HepG2 (cell line): ENCODE measurements at regions not wholly inside any gene's neighbourhood (a gene's known extent, or its start where the extent isn't known, plus 50 kb on each side); places are given as distances from the start of the nearest gene placed in this dataset.

Source experiments
- ATAC-seq: fragments of 200-7000 bp; cut with Tn5 transposase; 3 replicates; pipeline ENCODE4 v1.9.1; 2020; ENCODE audit warnings: mild to moderate bottlenecking, moderate library complexity
- BruUV-seq: library from RNA; stranded (reverse); fragments of 400-500 nt; replicated peaks from 2 replicates; lab custom pipeline; 2021; lab: Mats Ljungman, UMichigan
- CTCF ChIA-PET: fragments of 300-600 bp; formaldehyde crosslinking; extraction: SDS; loops from one replicate; lab custom pipeline; 2021; ENCODE audit warnings: low total read pairs, inconsistent platforms, low intra/inter-chr PET ratio; lab: Yijun Ruan, JAX
- POLR2A ChIA-PET: fragments of 350-600 bp; sonication (Branson Sonifier 250); formaldehyde crosslinking; loops from one replicate; lab custom pipeline; 2020; ENCODE audit warnings: antibody characterized with exemption, inconsistent platforms; lab: Yijun Ruan, JAX
- DNase-seq: peaks from one replicate; pipeline ENCODE4 v3.0.0-alpha.2; 2015; ENCODE audit warnings: low spot score
- FAIRE-seq: peaks from 3 replicates; lab custom pipeline; 2011; peaks lifted over from hg19 to GRCh38; lab: Jason Lieb, UNC
- H2AFZ ChIP-seq: one replicate; pipeline ENCODE4 v1.6.1; 2011; ENCODE audit warnings: low read length, inconsistent platforms
- H3K27ac ChIP-seq: fragments of 300-600 bp; 3 replicates; pipeline ENCODE4 v1.8.0; 2011; ENCODE audit warnings: mixed run types, mild to moderate bottlenecking, mixed read lengths, low read length, inconsistent platforms; ENCODE audit not compliant: insufficient read depth; ENCODE audit errors: extremely low read length
- H3K27me3 ChIP-seq, 2 experiments: fragments of 200-600 bp in 1 of 2; 2 replicates in 1 of 2; 3 replicates in 1 of 2; pipeline versions ENCODE4 v1.6.0 to v1.8.0; 2011; ENCODE audit warnings: low read length in 2 of 2, mild to moderate bottlenecking in 2 of 2, moderate library complexity in 2 of 2, inconsistent platforms in 1 of 2; ENCODE audit not compliant: insufficient read depth in 2 of 2, control insufficient read depth in 1 of 2
- H3K36me3 ChIP-seq, 2 experiments: fragments of 200-600 bp in 1 of 2; replicated peaks in 1 of 2; 2 replicates in 1 of 2; 3 replicates in 1 of 2; pipeline versions ENCODE4 v1.5.1 to v1.8.0; 2011; ENCODE audit warnings: low read length in 2 of 2, inconsistent platforms in 1 of 2; ENCODE audit not compliant: insufficient read depth in 2 of 2, control insufficient read depth in 1 of 2
- H3K4me1 ChIP-seq: 2 replicates; pipeline ENCODE4 v1.5.1; 2012; ENCODE audit warnings: low read length, inconsistent platforms; ENCODE audit not compliant: insufficient read depth
- H3K4me2 ChIP-seq: 2 replicates; pipeline ENCODE4 v1.6.0; 2011; ENCODE audit warnings: low read depth, low read length, inconsistent platforms
- H3K4me3 ChIP-seq, 3 experiments: fragments of 200-600 bp in 1 of 3; sonication (generic), shearing (Covaris generic) in 1 of 3; replicated peaks in 1 of 3; 2 replicates each; pipeline ENCODE4 v1.5.1; 2011 to 2016; ENCODE audit warnings: low read length in 3 of 3, inconsistent platforms in 2 of 3, low read depth in 2 of 3, mild to moderate bottlenecking in 2 of 3, control low read depth in 1 of 3, mixed read lengths in 1 of 3; ENCODE audit not compliant: insufficient read depth in 1 of 3
- H3K79me2 ChIP-seq: one replicate; pipeline ENCODE4 v1.6.1; 2011; ENCODE audit warnings: low read length, inconsistent platforms; ENCODE audit not compliant: insufficient read depth
- H3K9ac ChIP-seq: 2 replicates; pipeline ENCODE4 v1.6.0; 2011; ENCODE audit warnings: mild to moderate bottlenecking, low read depth, low read length, inconsistent platforms; ENCODE audit not compliant: insufficient read depth
- H3K9me3 ChIP-seq: 2 replicates; pipeline ENCODE4 v1.5.1; 2012; ENCODE audit warnings: mild to moderate bottlenecking, low read length
- H4K20me1 ChIP-seq: 2 replicates; pipeline ENCODE4 v1.6.0; 2011; ENCODE audit warnings: inconsistent platforms, mild to moderate bottlenecking, low read length, moderate library complexity; ENCODE audit not compliant: insufficient read depth
- HINFP ChIP-seq: sonication (generic); formaldehyde crosslinking; IDR thresholded peaks from 2 replicates; pipeline ENCODE4 v1.4.0; 2020; ENCODE audit warnings: low read depth, mild to moderate bottlenecking, missing genetic modification reagents
- JUN ChIP-seq: sonication (generic); formaldehyde crosslinking; IDR thresholded peaks from 2 replicates; pipeline ENCODE4 v1.4.0; 2020; ENCODE audit warnings: mild to moderate bottlenecking, missing genetic modification reagents
- KDM3A ChIP-seq: IDR thresholded peaks from 2 replicates; pipeline ENCODE4 v1.6.1; 2018; ENCODE audit warnings: low read depth, missing compliant biosample characterization
- SMC3 ChIP-seq: IDR thresholded peaks from 2 replicates; pipeline ENCODE4 v1.6.1; 2011; ENCODE audit warnings: low read length, improper control_type of control experiment
- ZFX ChIP-seq: sonication (generic); formaldehyde crosslinking; IDR thresholded peaks from 2 replicates; pipeline ENCODE4 v1.4.0; 2020; ENCODE audit warnings: mild to moderate bottlenecking, low read depth, missing genetic modification reagents, moderate library complexity
- ZMYM2 ChIP-seq: sonication (generic); formaldehyde crosslinking; IDR thresholded peaks from 2 replicates; pipeline ENCODE4 v1.8.0; 2022; ENCODE audit warnings: mild to moderate bottlenecking, missing genetic modification reagents
- ZNF160 ChIP-seq: sonication (generic); formaldehyde crosslinking; IDR thresholded peaks from 2 replicates; pipeline ENCODE4 v1.8.0; 2022; ENCODE audit warnings: mild to moderate bottlenecking, inconsistent platforms, missing genetic modification reagents
- ZNF597 ChIP-seq: sonication (generic); formaldehyde crosslinking; IDR thresholded peaks from 2 replicates; pipeline ENCODE4 v1.5.0; 2020; ENCODE audit warnings: missing genetic modification reagents
- ZNF614 ChIP-seq: IDR thresholded peaks from 2 replicates; pipeline ENCODE4 v1.6.1; 2018; ENCODE audit warnings: missing biosample characterization, missing genetic modification reagents, inconsistent platforms, borderline replicate concordance
- ZNF740 ChIP-seq: sonication (generic); formaldehyde crosslinking; IDR thresholded peaks from 2 replicates; pipeline ENCODE4 v1.4.0; 2020; ENCODE audit warnings: missing genetic modification reagents
- WGBS: methylation state at CpG from one replicate; pipeline ENCODE4 v1.1.6; 2017; ENCODE audit warnings: low lambda C conversion rate; 5-methylcytosine and 5-hydroxymethylcytosine counted together
- in situ Hi-C: cut with HindIII; loops from 2 replicates; pipeline ENCODE4 v1.10.0; 2017; ENCODE audit warnings: low pct_unique_long_range_greater_than_20kb; ENCODE audit not compliant: extremely low pct_ligation_motif_present
- intact Hi-C: fragments of 100-400 bp; cut with micrococcal nuclease; formaldehyde crosslinking; loops from one replicate; pipeline ENCODE4 v1.10.0; 2022; ENCODE audit not compliant: unreplicated experiment

- no peak overlapping the region for H3K9ac ChIP-seq
- WGBS, result 0% methylated on average over 1 of the region's 1 CpG
- intact Hi-C loops, result no loop called here
- no peaks in the 10 kb centered on the region for H3K9me3 ChIP-seq
- no peaks in the 10 kb centered on the region for H3K27me3 ChIP-seq
- POLR2A ChIA-PET, result no interaction called here
- no peak for TF ChIP-seq ZMYM2
- no peak for TF ChIP-seq ZFX (CRISPR knock-in tag)
- no peak for TF ChIP-seq JUN
- TF ChIP-seq ZNF597 (CRISPR knock-in tag), result no peak
- TF ChIP-seq ZNF740 (CRISPR knock-in tag), result no peak
- TF ChIP-seq SMC3, result no peak
- TF ChIP-seq ZNF614 (CRISPR knock-in tag), result no peak
- TF ChIP-seq HINFP (CRISPR knock-in tag), result no peak
- TF ChIP-seq KDM3A (CRISPR knock-in tag), result no peak
- no peak for TF ChIP-seq ZNF160
- DNase-seq (no peak), ATAC-seq (no peak), FAIRE-seq (no peak)
- CTCF ChIA-PET, result no interaction called here
- no peak overlapping the region for H2AFZ ChIP-seq
- no peaks in the 10 kb centered on the region for H4K20me1 ChIP-seq
- no peaks in the 10 kb centered on the region for H3K4me1 ChIP-seq
- no peak overlapping the region for H3K27ac ChIP-seq
- H3K79me2 ChIP-seq, result no peaks in the 10 kb centered on the region
- no peak overlapping the region for H3K4me2 ChIP-seq
- BruUV-seq, result no TSS peak
- H3K36me3 ChIP-seq, result no peaks in the 10 kb centered on the region
- H3K4me3 ChIP-seq, result no peak overlapping the region
- in situ Hi-C loops, result no loop called here
These were observed 372.0 kb downstream of the ARAP2 start for GRCh38 chr4:35872273-35872672.
